ENCODE measurements at regions not wholly inside any gene's neighbourhood (a gene's known extent, or its start where the extent isn't known, plus 50 kb on each side); places are given as distances from the start of the nearest gene placed in this dataset.

DNA sequence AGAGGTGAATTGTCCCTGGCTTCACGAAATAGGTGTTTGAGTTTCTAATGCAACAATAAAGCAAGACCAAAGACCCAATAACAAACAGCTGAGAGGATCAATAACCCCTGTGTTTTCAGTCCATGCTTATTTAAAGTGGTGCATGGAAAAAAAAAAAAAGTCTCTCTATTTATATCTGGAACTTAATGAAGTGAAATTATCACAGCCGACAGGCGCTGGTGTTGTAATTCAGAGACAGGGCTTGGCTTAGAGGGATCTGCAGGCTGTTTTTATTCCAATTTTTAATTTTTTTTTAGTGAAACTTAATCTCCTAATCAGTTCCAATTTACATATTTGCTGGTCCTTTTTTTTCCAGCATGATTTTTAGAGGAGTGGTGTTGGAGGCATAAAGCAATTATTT, 858.2 kb upstream of the SOX9 start:
- TF ChIP-seq, protein P1, sequence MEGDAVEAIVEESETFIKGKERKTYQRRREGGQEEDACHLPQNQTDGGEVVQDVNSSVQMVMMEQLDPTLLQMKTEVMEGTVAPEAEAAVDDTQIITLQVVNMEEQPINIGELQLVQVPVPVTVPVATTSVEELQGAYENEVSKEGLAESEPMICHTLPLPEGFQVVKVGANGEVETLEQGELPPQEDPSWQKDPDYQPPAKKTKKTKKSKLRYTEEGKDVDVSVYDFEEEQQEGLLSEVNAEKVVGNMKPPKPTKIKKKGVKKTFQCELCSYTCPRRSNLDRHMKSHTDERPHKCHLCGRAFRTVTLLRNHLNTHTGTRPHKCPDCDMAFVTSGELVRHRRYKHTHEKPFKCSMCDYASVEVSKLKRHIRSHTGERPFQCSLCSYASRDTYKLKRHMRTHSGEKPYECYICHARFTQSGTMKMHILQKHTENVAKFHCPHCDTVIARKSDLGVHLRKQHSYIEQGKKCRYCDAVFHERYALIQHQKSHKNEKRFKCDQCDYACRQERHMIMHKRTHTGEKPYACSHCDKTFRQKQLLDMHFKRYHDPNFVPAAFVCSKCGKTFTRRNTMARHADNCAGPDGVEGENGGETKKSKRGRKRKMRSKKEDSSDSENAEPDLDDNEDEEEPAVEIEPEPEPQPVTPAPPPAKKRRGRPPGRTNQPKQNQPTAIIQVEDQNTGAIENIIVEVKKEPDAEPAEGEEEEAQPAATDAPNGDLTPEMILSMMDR (IDR thresholded peaks at IDR 0.05; ENCODE audit: partially characterized antibody, unreplicated experiment), result no peak
- Mint-ChIP-seq H3K4me1 (ENCODE audit: low read depth, unreplicated experiment) (no peaks in the 10 kb centered on the region), H3K36me3 (ENCODE audit: unreplicated experiment) (peaks cover 9% of the 10 kb centered on the region), H3K4me3 (ENCODE audit: unreplicated experiment) (no peak overlapping the region), H3K27me3 (ENCODE audit: unreplicated experiment) (no peaks in the 10 kb centered on the region), H3K9me3 (ENCODE audit: unreplicated experiment) (peaks cover 3% of the 10 kb centered on the region), H3K27ac (ENCODE audit: unreplicated experiment) (no peak overlapping the region)
- DNase-seq, result no peak

DNA sequence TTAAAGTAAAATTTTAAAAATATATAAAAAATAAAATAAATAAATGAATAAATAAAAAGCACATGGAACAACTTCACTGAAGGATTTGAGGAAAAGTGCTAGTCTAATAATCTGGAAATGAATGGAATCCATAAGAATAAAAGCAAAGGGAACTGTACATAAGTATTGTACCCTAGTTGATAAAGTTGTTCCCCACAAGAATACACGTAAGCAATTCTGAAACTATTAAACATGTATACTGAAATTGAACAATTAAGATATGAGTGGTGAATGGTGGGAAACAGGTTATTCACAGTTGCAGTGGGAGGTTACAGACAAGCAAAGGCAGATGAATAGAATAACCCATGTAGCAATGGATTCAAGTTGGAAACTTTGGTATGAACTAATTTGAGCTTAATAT, 853.2 kb upstream of the SOX9 start:
- no peaks in the 10 kb centered on the region for H3K4me1 Mint-ChIP-seq (ENCODE audit: low read depth, unreplicated experiment)
- TF ChIP-seq, protein P1 (IDR thresholded peaks at IDR 0.05; ENCODE audit: partially characterized antibody, unreplicated experiment), result no peak
- H3K4me3 Mint-ChIP-seq (ENCODE audit: unreplicated experiment), result no peak overlapping the region
- no peaks in the 10 kb centered on the region for H3K27me3 Mint-ChIP-seq (ENCODE audit: unreplicated experiment)
- no peak for DNase-seq
- peaks cover 3% of the 10 kb centered on the region for H3K9me3 Mint-ChIP-seq (ENCODE audit: unreplicated experiment)
- H3K36me3 Mint-ChIP-seq (ENCODE audit: unreplicated experiment), result peaks cover 9% of the 10 kb centered on the region
- no peak overlapping the region for H3K27ac Mint-ChIP-seq (ENCODE audit: unreplicated experiment)

DNA sequence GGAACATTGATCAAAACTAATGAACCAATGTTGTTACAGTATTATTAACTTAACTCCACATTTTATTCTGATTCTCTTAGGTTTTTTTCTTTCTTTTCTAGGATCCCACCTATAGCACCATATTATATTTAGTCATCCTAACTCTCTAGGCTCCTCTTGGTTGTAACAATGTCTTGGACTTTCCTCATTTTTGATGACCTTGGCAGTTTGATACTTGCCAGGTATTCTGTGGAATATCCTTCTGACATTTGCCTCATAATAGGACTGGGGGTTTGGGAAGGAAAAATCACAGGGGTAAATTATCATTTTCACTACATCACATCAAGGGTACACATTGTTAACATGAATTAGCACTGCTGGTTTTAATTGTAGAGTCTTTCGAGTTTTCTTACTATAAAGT, 851.6 kb upstream of the SOX9 start:
- H3K4me1 Mint-ChIP-seq (ENCODE audit: low read depth, unreplicated experiment), result no peaks in the 10 kb centered on the region
- H3K27ac Mint-ChIP-seq (ENCODE audit: unreplicated experiment), result no peak overlapping the region
- H3K36me3 Mint-ChIP-seq (ENCODE audit: unreplicated experiment), result peaks cover 9% of the 10 kb centered on the region
- TF ChIP-seq, protein P1 (IDR thresholded peaks at IDR 0.05; ENCODE audit: partially characterized antibody, unreplicated experiment), result no peak
- H3K27me3 Mint-ChIP-seq (ENCODE audit: unreplicated experiment), result no peaks in the 10 kb centered on the region
- H3K9me3 Mint-ChIP-seq (ENCODE audit: unreplicated experiment), result peaks cover 3% of the 10 kb centered on the region
- no peak for DNase-seq
- no peak overlapping the region for H3K4me3 Mint-ChIP-seq (ENCODE audit: unreplicated experiment)

DNA sequence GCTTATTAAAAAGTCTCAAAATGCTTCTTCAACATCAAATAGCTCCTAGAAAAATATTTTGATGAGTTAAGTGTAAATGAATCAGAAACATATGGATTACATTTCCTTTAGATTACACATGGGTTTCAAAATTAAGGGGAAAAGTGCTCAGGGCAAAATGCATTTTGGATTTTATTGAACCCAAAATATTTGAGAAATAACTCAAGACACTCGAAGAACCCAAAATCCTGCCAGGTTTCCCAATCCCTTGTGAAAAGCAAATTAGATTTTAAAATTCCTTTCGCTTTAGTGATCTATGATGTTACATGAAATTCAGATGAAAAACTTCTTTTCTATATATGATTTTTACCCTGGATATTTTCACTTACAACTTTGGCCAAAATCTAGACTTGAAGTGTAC, 847.4 kb upstream of the SOX9 start:
- DNase-seq, result no peak
- no peaks in the 10 kb centered on the region for H3K36me3 Mint-ChIP-seq (ENCODE audit: unreplicated experiment)
- no peak overlapping the region for H3K4me3 Mint-ChIP-seq (ENCODE audit: unreplicated experiment)
- H3K4me1 Mint-ChIP-seq (ENCODE audit: low read depth, unreplicated experiment), result no peaks in the 10 kb centered on the region
- no peaks in the 10 kb centered on the region for H3K9me3 Mint-ChIP-seq (ENCODE audit: unreplicated experiment)
- TF ChIP-seq, protein P1 (IDR thresholded peaks at IDR 0.05; ENCODE audit: partially characterized antibody, unreplicated experiment), result no peak
- H3K27ac Mint-ChIP-seq (ENCODE audit: unreplicated experiment), result no peak overlapping the region
- no peaks in the 10 kb centered on the region for H3K27me3 Mint-ChIP-seq (ENCODE audit: unreplicated experiment)

DNA sequence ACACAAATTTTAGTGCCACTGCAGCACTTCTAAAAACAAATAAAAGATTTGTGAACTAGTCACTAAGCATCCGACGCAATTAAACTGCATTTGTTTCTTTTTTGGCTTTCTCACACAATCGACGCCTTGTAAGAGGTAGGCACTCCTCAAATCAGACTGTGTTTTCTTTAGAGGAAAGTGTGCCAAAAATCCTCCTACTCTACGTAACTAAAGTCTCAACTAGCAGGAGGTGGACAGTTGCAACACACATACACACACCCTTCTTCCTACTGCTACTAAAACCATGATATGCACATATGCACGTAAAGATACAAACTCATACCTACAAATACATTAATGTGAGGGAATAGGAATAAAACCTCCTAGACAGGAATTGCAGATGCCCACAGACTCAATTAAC, 844.7 kb upstream of the SOX9 start:
- no peaks in the 10 kb centered on the region for H3K9me3 Mint-ChIP-seq (ENCODE audit: unreplicated experiment)
- H3K4me1 Mint-ChIP-seq (ENCODE audit: low read depth, unreplicated experiment), result no peaks in the 10 kb centered on the region
- no peak overlapping the region for H3K27ac Mint-ChIP-seq (ENCODE audit: unreplicated experiment)

More for the DNA sequence above, 844.7 kb upstream of the SOX9 start:
- Mint-ChIP-seq H3K36me3 (ENCODE audit: unreplicated experiment) (no peaks in the 10 kb centered on the region), H3K4me3 (ENCODE audit: unreplicated experiment) (no peak overlapping the region), H3K27me3 (ENCODE audit: unreplicated experiment) (no peaks in the 10 kb centered on the region)
- TF ChIP-seq, protein P1 (IDR thresholded peaks at IDR 0.05; ENCODE audit: partially characterized antibody, unreplicated experiment), result no peak
- no peak for DNase-seq

Data from glutamatergic neuron (in vitro differentiated cells).